DND-41 (cell line): ENCODE measurements at regions not wholly inside any gene's neighbourhood (a gene's known extent, or its start where the extent isn't known, plus 50 kb on each side); places are given as distances from the start of the nearest gene placed in this dataset.

Source experiments
- CTCF ChIP-seq: IDR thresholded peaks from 2 replicates; pipeline ENCODE4 v1.5.1; 2012; ENCODE audit warnings: borderline replicate concordance, low read length, moderate library complexity, mild to moderate bottlenecking; ENCODE audit not compliant: poor library complexity, severe bottlenecking; ENCODE audit errors: extremely low read depth
- EZH2 ChIP-seq: IDR thresholded peaks from 3 replicates; pipeline ENCODE4 v1.6.1; 2012; ENCODE audit warnings: borderline replicate concordance, low read depth, mild to moderate bottlenecking, moderate library complexity, low read length, inconsistent platforms; ENCODE audit not compliant: severe bottlenecking

- TF ChIP-seq CTCF (no peak), EZH2 (no peak)
These were observed 467.1 kb downstream of the ZNF608 start for GRCh38 chr5:124279146-124279876.
